IMR-90 (cell line): ENCODE measurements at regions not wholly inside any gene's neighbourhood (a gene's known extent, or its start where the extent isn't known, plus 50 kb on each side); places are given as distances from the start of the nearest gene placed in this dataset.

Experiments used
- ATAC-seq: fragments of 200-7000 bp; cut with Tn5 transposase; 2 replicates; pipeline ENCODE4 v1.9.1; 2020; ENCODE audit warnings: low read depth, mild to moderate bottlenecking, moderate library complexity
- BruUV-seq: library from RNA; stranded (reverse); fragments of 400-500 nt; replicated peaks from 2 replicates; lab custom pipeline; 2021; lab: Mats Ljungman, UMichigan
- CTCF ChIA-PET: fragments of 300-600 bp; formaldehyde crosslinking; extraction: SDS; loops from one replicate; lab custom pipeline; 2021; ENCODE audit warnings: antibody characterized with exemption; lab: Yijun Ruan, JAX
- POLR2A ChIA-PET: fragments of 300-600 bp; sonication (Branson Sonifier 250); formaldehyde crosslinking; loops from one replicate; lab custom pipeline; 2022; ENCODE audit warnings: antibody characterized with exemption; ENCODE audit not compliant: unreplicated experiment; lab: Charles Lee
- DNase-seq: peaks from one replicate; pipeline ENCODE4 v3.0.0; 2013
- H2AFZ ChIP-seq: replicated peaks from 2 replicates; pipeline ENCODE3; 2013; ENCODE audit warnings: low read length, mild to moderate bottlenecking; ENCODE audit not compliant: poor library complexity
- H2AK5ac ChIP-seq: 2 replicates; pipeline ENCODE4 v1.6.1; 2013; ENCODE audit warnings: low read depth, low read length, inconsistent platforms
- H2AK9ac ChIP-seq: replicated peaks from 2 replicates; pipeline ENCODE3; 2013; ENCODE audit warnings: mild to moderate bottlenecking, low read depth, low read length, moderate library complexity; ENCODE audit not compliant: poor library complexity
- H2BK120ac ChIP-seq: 2 replicates; pipeline ENCODE4 v1.6.1; 2013; ENCODE audit warnings: low read depth, low read length, inconsistent platforms
- H2BK15ac ChIP-seq: 3 replicates; pipeline ENCODE4 v1.6.1; 2013; ENCODE audit warnings: low read depth, low read length, inconsistent platforms
- H2BK20ac ChIP-seq: 2 replicates; pipeline ENCODE4 v1.6.1; 2013; ENCODE audit warnings: low read depth, mild to moderate bottlenecking, inconsistent platforms, low read length, moderate library complexity
- H2BK5ac ChIP-seq: 2 replicates; pipeline ENCODE4 v1.6.1; 2013; ENCODE audit warnings: mild to moderate bottlenecking, low read depth, low read length, inconsistent platforms; ENCODE audit not compliant: poor library complexity, severe bottlenecking
- H3K14ac ChIP-seq: replicated peaks from 2 replicates; pipeline ENCODE4 v1.6.1; 2013; ENCODE audit warnings: low read depth, low read length, inconsistent platforms
- H3K18ac ChIP-seq: 2 replicates; pipeline ENCODE4 v1.6.1; 2013; ENCODE audit warnings: low read depth, low read length, control low read depth
- H3K23ac ChIP-seq: 2 replicates; pipeline ENCODE4 v1.6.1; 2013; ENCODE audit warnings: low read depth, low read length, inconsistent platforms
- H3K27ac ChIP-seq: 2 replicates; pipeline ENCODE4 v1.5.1; 2013; ENCODE audit warnings: mild to moderate bottlenecking, control low read depth, low read length; ENCODE audit not compliant: insufficient read depth
- H3K27me3 ChIP-seq: 2 replicates; pipeline ENCODE4 v1.6.1; 2013; ENCODE audit warnings: low read length; ENCODE audit not compliant: control insufficient read depth, insufficient read depth
- H3K36me3 ChIP-seq: 2 replicates; pipeline ENCODE4 v1.6.1; 2013; ENCODE audit warnings: low read length, mixed read lengths; ENCODE audit not compliant: control insufficient read depth, insufficient read depth
- H3K4ac ChIP-seq: 2 replicates; pipeline ENCODE4 v1.6.1; 2013; ENCODE audit warnings: low read depth, low read length, inconsistent platforms
- H3K4me1 ChIP-seq: 2 replicates; pipeline ENCODE4 v1.6.1; 2013; ENCODE audit warnings: low read length, mixed read lengths; ENCODE audit not compliant: control insufficient read depth, insufficient read depth
- H3K4me2 ChIP-seq: 2 replicates; pipeline ENCODE4 v1.6.1; 2013; ENCODE audit warnings: low read depth, mild to moderate bottlenecking, control low read depth, low read length, moderate library complexity
- H3K4me3 ChIP-seq: 2 replicates; pipeline ENCODE4 v1.5.1; 2013; ENCODE audit warnings: low read depth, mild to moderate bottlenecking, control low read depth, low read length, moderate library complexity; ENCODE audit not compliant: insufficient read depth
- H3K56ac ChIP-seq: 2 replicates; pipeline ENCODE4 v1.6.1; 2013; ENCODE audit warnings: low read length, inconsistent platforms; ENCODE audit not compliant: insufficient read depth; ENCODE audit errors: extremely low read depth
- H3K79me1 ChIP-seq, 2 experiments: 2 replicates each; pipeline ENCODE4 v1.6.1; 2013; ENCODE audit warnings: low read length in 2 of 2, inconsistent platforms in 1 of 2, low read depth in 1 of 2
- H3K9ac ChIP-seq: 2 replicates; pipeline ENCODE4 v1.6.1; 2013; ENCODE audit warnings: low read depth, low read length, control low read depth
- H3K9me1 ChIP-seq: 2 replicates; pipeline ENCODE4 v1.6.1; 2013; ENCODE audit warnings: low read length, inconsistent platforms; ENCODE audit not compliant: insufficient read depth
- H3K9me3 ChIP-seq: 2 replicates; pipeline ENCODE4 v1.6.1; 2013; ENCODE audit warnings: low read length; ENCODE audit not compliant: control insufficient read depth, insufficient read depth
- H4K20me1 ChIP-seq: 2 replicates; pipeline ENCODE4 v1.6.1; 2013; ENCODE audit warnings: low read length, inconsistent platforms; ENCODE audit not compliant: insufficient read depth
- H4K5ac ChIP-seq: 2 replicates; pipeline ENCODE4 v1.6.1; 2013; ENCODE audit warnings: mild to moderate bottlenecking, low read depth, low read length, control low read depth
- H4K8ac ChIP-seq, 2 experiments: 2 replicates each; pipeline ENCODE4 v1.6.1; 2013; ENCODE audit warnings: low read depth in 2 of 2, low read length in 2 of 2, control low read depth in 1 of 2, inconsistent platforms in 1 of 2
- H4K91ac ChIP-seq: 2 replicates; pipeline ENCODE4 v1.6.1; 2013; ENCODE audit warnings: low read depth, low read length, inconsistent platforms; ENCODE audit not compliant: insufficient read depth
- FOS ChIP-seq: fragments of 150-350 bp; IDR thresholded peaks from 2 replicates; pipeline ENCODE4 v1.6.1; 2016; ENCODE audit warnings: low read depth, low read length
- SMC3 ChIP-seq: fragments of 150-350 bp; IDR thresholded peaks from 2 replicates; pipeline ENCODE4 v1.6.1; 2016; ENCODE audit warnings: low read depth, mild to moderate bottlenecking, antibody characterized with exemption, low read length, moderate library complexity
- USF2 ChIP-seq: fragments of 150-350 bp; IDR thresholded peaks from 2 replicates; pipeline ENCODE4 v1.6.1; 2017; ENCODE audit warnings: mild to moderate bottlenecking, antibody characterized with exemption, low read length, low read depth
- WGBS, 2 experiments: methylation state at CpG; one replicate each; pipeline versions ENCODE4 v1.1.5 to v1.1.7; 2013; ENCODE audit warnings: missing lambda C conversion rate in 2 of 2; ENCODE audit not compliant: insufficient read length in 1 of 2; ENCODE audit errors: extremely low coverage in 2 of 2; 5-methylcytosine and 5-hydroxymethylcytosine counted together
- dilution Hi-C: fragments of 300-500 bp; cut with HindIII; formaldehyde crosslinking; loops from one replicate; pipeline ENCODE4 v1.14.3; 2018; ENCODE audit warnings: low sequenced_read_pairs; ENCODE audit not compliant: unreplicated experiment
- in situ Hi-C: fragments of 300-500 bp; cut with MboI; formaldehyde crosslinking; loops from 3 replicates; pipeline ENCODE4 v1.14.3; 2019; ENCODE audit warnings: low sequenced_read_pairs, inconsistent platforms, mixed read lengths
- intact Hi-C: fragments of 100-400 bp; cut with micrococcal nuclease; formaldehyde crosslinking; loops from 2 replicates; pipeline ENCODE4 v1.10.0; 2022

- Histone ChIP-seq H2BK5ac (no peak overlapping the region), H2BK20ac (no peak overlapping the region), H2BK120ac (no peak overlapping the region), H3K4ac (no peak overlapping the region), H2BK15ac (no peak overlapping the region), H3K79me1 (peaks cover 38 to 42% of the 10 kb centered on the region in 2 experiments), H3K4me2 (no peak overlapping the region), H3K27me3 (no peaks in the 10 kb centered on the region), H4K8ac (no peak overlapping the region), H3K18ac (no peak overlapping the region), H3K4me3 (no peak overlapping the region), H4K91ac (no peak overlapping the region), H3K9ac (no peak overlapping the region), H2AK5ac (no peak overlapping the region), H4K20me1 (peaks cover 5% of the 10 kb centered on the region; the same call in 1 of the 2 replicates), H3K56ac (no peak overlapping the region), H2AK9ac (no peak overlapping the region), H3K9me1 (peaks cover 3% of the 10 kb centered on the region; the same call in 1 of the 2 replicates), H3K9me3 (no peaks in the 10 kb centered on the region), H3K14ac (no peak overlapping the region), H3K23ac (no peak overlapping the region), H3K4me1 (peaks cover 2% of the 10 kb centered on the region; the same call in 1 of the 2 replicates), H2AFZ (no peak overlapping the region), H4K5ac (no peak overlapping the region), H3K36me3 (no peaks in the 10 kb centered on the region; the same call in none of the 2 replicates), H3K27ac (no peak overlapping the region)
- BruUV-seq: no TSS peak
- intact Hi-C loops (no loop called here), in situ Hi-C loops (no loop called here), dilution Hi-C loops (no loop called here)
- ATAC-seq: no peak
- ChIA-PET CTCF (interaction anchor here (0.8 kb wide), 1 partner anchor 13 kb away, joined by 4 read pairs; no protein-coding TSS in a partner anchor), POLR2A (no interaction called here)
- no peak for DNase-seq
- TF ChIP-seq FOS: no peak
- TF ChIP-seq USF2: no peak
- TF ChIP-seq SMC3: no peak
- WGBS, 2 experiments: no CpG with 5 or more reads among the region's 2 CpGs
Measured at GRCh38 chr2:174680221-174680620, 82.6 kb upstream of the WIPF1 start.
